ENCODE measurements at regions not wholly inside any gene's neighbourhood (a gene's known extent, or its start where the extent isn't known, plus 50 kb on each side); places are given as distances from the start of the nearest gene placed in this dataset.
A peak's percentile ranks its signal among the peaks of the same experiment; 100 is the strongest.

DNA sequence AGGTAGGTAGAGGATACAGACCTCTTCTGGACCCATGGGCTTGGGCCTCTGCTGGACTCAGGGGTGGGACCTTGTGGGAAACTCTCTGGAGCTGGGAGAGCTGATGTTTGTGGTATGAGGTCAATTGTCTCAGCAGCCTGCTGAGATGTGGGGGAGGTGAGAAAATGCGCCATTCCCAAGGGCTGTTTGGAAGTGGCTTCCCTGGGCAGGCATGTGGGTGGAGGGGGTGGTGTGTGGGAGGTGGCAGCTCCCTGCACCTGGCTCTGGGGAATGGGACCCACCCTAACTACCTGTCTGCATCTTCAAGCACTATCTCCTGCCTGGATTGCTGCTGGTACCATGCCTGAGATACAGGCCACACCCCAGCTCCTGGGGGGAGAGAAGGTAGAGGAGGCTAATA, 97.4 kb upstream of the THY1 start:
- no peak for DNase-seq (ENCODE audit: low spot score)

DNA sequence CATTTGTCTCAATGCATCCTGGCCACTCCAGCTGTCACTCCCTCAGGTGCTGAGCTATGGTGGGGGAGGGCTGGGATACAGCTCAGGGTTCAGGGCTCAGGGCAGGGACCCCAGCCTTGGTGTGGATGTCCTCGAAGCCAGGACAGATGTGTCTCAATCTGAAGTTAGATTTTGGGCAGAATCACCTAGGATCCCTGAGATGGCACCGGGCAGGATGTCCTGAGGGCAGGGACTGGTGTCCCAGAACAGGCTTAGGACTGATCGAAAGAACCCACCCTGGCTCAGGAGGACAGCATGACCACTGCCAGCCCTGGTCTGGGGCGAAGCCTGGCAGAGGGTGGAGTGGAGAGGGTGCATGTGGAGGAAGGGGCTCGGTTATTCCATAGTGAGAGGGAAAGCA, 96.8 kb upstream of the THY1 start:
- DNase-seq (ENCODE audit: low spot score) = no peak

GRCh38 chr11:119518746-119519730, 96.1 kb upstream of the THY1 start:
- no peak for DNase-seq (ENCODE audit: low spot score)

GRCh38 chr11:119515771-119516400, 92.9 kb upstream of the THY1 start:
- no peak for DNase-seq (ENCODE audit: low spot score)

DNA sequence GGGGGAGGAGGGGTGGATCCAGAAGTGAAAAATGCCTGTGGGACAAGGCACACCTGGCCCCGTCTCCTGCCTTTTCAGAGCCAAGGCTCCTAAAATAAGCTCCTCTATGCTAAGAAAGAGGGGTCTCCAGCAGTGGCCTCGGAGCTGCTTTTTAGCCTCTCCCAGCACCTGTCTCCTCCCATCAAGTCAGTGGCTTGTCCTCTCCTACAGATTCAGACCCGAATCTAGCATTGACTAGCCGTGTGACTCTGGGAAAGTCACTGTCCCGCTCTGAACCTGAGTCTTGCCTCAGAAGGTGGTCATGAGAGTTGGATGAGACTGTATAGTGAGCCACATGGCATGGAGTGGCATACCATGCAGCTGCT, 90.8 kb upstream of the THY1 start:
- DNase-seq (ENCODE audit: low spot score) = no peak

DNA sequence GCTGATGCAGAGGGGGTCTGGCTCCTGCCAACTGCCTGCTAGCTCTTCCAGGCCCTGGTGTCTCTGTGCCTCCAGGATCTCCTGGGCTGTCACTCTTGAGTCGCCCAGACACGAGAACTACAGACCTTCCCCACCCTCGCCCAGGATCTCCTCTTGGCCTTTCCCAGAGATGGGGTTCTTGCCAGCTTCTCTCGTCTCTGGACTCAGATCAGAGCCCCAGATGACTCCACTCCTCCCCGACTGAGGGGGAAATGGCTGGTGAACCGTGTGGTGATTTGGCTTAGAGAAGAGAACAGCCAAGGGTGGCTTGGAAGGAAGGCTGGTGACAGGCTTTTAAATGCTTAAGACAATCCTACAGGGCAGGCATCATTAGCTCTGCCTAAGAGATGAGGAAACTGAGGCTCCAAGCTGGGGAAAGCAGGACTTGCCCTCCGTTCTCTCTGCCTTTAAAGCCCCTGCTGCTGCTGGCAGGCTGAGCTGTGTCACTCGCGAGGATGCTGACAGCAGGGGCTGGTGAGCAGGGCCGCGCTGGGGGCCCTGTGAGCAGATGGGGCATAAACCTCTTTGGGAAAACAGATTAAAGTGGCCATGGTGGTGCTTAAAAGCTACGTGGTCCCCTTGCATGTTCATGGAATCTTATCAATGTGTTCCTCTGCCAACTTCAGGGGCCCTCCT, 90.3 kb upstream of the THY1 start:
- peak; percentile 79 for DNase-seq (ENCODE audit: low spot score)

DNA sequence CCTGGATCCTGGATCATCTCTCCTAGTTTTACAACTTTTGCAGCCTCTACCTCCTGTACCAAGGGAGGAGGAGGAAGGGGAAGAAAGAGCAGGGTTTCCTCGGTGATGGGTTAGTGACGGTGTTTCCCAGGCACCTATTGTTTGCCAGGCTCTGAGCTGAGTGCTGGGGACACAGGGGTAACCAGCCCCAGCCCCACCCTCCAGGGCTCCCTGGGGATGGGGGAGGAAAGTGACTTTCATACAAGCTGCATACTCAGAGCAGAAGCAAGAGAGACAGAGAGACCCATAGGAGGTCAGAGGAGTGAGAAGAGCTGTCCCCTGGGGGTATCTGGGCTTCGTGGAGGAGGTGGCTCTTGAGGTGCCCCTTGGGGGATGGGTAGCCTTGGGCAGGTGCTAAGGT, 89.4 kb upstream of the THY1 start:
- no peak for DNase-seq (ENCODE audit: low spot score)

GRCh38 chr11:119511614-119512306, 88.8 kb upstream of the THY1 start:
- DNase-seq (ENCODE audit: low spot score) = no peak

- no peak for DNase-seq (ENCODE audit: low spot score)
Observed at GRCh38 chr11:119509969-119510401, 87.0 kb upstream of the THY1 start.

DNA sequence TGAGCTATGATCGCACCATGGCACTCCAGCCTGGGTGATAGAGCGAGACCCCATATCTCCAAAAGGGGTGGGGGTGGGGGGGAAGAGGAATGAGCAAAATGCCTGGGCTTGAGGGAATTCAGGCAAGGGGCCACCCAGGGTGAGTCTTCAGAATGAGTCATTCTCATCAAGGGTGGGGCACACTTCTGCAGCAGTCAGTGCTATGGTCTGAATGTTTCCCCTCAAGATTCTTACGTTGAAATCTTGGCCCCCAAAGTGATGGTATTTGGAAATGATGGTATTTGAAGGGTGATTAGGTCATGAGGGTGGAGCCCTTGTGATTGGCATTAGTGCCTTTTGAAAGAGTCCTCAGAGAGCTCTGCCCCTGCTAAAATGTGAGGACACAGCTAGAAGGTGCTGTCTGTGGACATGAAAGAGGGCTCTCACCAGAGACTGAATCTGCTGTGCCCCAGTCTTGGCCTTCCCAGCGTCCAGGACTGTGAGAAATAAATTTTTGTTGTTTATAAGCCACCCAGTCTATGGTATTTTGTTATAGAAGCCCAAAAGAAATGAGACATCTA, 86.4 kb upstream of the THY1 start:
- no peak for DNase-seq (ENCODE audit: low spot score)

DNA sequence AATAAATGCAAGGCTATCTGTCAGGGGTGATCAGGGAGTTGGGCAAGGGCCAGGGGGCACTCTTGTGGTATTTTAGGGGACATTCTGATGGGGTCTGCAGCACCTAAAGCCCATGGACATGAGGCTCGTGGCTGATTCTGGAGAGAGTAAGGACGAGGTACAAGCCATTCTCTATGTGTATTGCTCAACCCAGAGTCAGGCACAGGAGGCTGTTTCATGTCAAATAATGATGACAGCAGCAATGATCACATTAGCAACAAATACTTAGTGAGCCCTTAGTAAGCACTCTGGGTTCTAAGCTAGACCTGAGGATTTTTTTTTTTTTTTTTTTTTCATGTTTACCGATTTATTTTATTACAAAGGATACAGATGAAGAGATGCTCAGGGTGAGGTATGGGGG, 83.5 kb upstream of the THY1 start:
- no peak for DNase-seq (ENCODE audit: low spot score)

DNA sequence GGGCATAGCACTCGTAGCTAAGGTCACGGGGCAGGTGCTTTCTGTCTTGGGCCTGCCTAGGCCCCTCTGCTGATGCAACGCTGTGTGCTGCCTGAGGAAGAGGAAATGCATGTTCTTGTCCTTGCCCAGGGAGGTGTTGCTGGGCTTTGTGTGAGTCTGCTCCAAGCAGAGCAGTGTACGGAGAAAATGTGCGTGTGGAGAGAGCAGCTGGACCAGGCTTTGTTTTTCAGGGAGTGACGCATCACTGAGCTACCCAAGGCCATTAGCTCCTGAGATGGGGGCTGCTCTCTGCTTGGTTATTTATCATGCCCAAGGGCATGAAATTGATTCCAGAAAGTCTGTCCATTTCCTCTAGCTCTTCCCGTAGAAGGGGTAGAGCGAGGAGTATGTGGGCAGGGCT, 82.9 kb upstream of the THY1 start:
- no peak for DNase-seq (ENCODE audit: low spot score)

DNA sequence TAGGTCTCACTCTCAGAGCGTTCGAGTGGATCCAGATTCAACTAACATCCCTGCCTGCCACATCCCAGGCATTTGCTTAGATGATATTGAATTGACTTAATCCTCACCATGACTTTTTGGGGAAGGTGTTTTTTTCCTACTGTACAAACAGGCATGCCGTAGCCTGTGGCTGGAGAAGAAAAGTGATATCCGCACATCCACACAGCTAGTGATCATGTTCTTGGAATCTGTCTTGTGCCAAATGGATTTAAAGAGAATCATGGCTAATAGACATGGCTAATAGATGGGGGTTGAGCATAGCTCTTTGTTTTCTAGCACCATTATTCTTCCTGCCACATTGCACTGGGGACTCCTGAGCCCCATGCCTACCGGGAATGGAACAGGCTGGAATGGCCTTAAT, 82.1 kb upstream of the THY1 start:
- no peak for DNase-seq (ENCODE audit: low spot score)

DNA sequence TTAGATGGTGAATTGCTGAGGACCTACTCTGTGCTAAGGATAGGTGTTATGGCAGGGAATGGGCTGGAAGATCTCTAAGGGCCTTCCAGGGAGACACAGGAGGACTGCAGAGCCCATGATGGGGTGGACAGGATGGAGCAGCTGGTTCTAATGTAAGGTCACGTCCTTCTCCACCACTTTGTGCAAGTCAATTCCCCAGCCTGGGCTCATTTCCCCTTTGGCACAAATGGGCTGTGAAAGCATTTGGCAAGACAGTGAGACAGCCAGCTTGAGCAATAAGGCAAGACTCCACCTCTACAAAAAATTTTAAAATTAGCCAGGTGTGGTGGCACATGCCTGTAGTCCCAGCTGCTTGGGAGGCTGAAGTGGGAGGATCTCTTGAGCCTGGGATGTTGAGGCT, 81.4 kb upstream of the THY1 start:
- DNase-seq (ENCODE audit: low spot score) = no peak

DNA sequence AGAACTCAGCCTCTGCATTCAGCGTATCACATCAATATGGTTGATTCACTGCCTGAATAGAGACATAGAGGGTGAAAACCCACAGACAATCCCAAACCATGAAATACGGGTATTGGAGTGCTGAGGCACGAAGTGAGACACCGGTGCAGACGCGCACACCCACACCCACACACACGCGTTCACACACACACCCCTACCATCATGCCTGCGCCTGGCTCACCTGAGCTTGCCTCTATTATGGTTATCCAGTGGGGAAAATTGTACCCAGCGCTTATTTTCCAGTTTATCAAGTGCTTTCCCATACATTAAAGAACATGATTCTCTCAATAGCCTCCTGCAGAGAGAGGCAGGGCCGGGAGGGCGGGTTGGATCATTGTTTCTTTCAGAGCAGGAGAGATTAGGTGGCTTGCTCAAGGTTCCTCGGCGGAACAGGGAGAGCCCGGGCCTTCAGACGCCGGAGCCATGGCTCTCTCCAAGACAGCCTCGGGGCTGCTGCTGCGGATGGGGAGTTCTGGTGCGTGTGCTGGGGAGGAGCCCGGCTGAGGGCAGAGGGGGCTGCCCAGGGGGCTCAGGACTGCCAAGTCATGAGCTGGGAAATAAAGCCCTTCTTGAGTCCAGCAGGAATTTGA, 78.9 kb upstream of the THY1 start:
- no peak for DNase-seq (ENCODE audit: low spot score)

- no peak for DNase-seq (ENCODE audit: low spot score)
Observed at GRCh38 chr11:119497717-119498116, 74.7 kb upstream of the THY1 start.

- DNase-seq (ENCODE audit: low spot score) = no peak
Observed at GRCh38 chr11:119496997-119497396, 74.0 kb upstream of the THY1 start.

DNA sequence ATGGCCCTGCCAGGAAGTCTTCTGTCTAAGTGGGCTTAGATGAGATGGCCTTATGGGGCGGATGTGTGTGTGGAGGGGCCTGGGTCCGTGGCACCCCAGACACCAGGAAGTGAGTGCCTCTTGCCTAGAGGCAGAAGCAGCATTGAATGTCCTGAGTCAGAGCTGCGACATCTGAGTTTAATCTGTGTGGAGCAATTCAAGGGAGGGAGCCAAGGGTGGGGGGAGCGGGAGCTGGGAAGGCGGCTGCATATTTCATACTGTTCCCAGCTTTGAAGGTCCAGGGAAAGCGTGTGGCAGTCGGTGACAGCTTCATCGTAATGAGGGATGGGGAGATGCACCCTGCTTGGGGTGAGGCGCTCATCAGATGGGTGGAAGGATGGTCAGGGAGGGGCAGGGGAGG, 73.5 kb upstream of the THY1 start:
- DNase-seq (ENCODE audit: low spot score) = no peak

GRCh38 chr11:119493712-119494111, 70.7 kb upstream of the THY1 start:
- DNase-seq (ENCODE audit: low spot score) = no peak

DNA sequence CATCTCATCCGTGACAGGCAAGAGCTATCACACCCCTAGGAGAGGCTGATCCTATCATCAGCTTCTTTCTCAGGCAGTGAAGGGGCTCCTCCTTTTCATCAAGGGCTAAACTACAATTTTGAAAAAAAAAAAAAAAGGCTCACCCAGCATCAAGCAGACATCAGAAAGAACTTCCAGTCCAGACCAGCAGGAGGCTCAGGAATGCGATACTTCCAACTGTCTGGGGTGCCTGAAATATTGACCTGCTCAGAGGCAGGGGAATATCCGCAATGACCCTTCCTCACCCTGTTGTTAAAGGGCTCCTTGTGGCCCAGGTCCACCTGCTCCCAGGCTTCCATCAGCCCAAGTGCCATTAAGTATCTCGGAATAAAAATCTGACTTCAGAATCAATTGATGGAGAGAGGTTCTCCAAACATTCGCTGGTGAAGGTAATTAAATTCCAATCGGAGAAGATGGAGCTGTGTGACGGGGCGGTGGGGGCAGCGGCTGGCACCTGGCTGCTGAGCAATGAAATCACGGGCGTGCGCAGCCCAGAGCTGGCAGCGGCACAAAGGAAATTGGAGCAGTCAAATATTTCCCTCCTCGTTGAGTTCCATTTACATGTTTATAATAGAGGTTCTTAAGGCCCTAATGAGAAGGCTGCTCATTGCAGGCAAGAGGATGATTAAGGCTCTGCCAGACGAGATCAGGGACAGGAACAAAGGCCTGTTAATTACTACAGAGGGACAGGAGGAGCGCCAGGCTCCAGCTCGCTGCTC, 69.0 kb upstream of the THY1 start:
- DNase-seq (ENCODE audit: low spot score) = no peak

Measured in D341Med (cell line).